IMR-90 (cell line): ENCODE measurements at regions not wholly inside any gene's neighbourhood (a gene's known extent, or its start where the extent isn't known, plus 50 kb on each side); places are given as distances from the start of the nearest gene placed in this dataset.

ENCODE experiments used
- ATAC-seq: fragments of 200-7000 bp; cut with Tn5 transposase; 2 replicates; pipeline ENCODE4 v1.9.1; 2020; ENCODE audit warnings: low read depth, mild to moderate bottlenecking, moderate library complexity
- BruUV-seq: library from RNA; stranded (reverse); fragments of 400-500 nt; replicated peaks from 2 replicates; lab custom pipeline; 2021; lab: Mats Ljungman, UMichigan
- CTCF ChIA-PET: fragments of 300-600 bp; formaldehyde crosslinking; extraction: SDS; loops from one replicate; lab custom pipeline; 2021; ENCODE audit warnings: antibody characterized with exemption; lab: Yijun Ruan, JAX
- POLR2A ChIA-PET: fragments of 300-600 bp; sonication (Branson Sonifier 250); formaldehyde crosslinking; loops from one replicate; lab custom pipeline; 2022; ENCODE audit warnings: antibody characterized with exemption; ENCODE audit not compliant: unreplicated experiment; lab: Charles Lee
- DNase-seq: peaks from one replicate; pipeline ENCODE4 v3.0.0; 2013
- H2AFZ ChIP-seq: replicated peaks from 2 replicates; pipeline ENCODE3; 2013; ENCODE audit warnings: low read length, mild to moderate bottlenecking; ENCODE audit not compliant: poor library complexity
- H2AK5ac ChIP-seq: 2 replicates; pipeline ENCODE4 v1.6.1; 2013; ENCODE audit warnings: low read depth, low read length, inconsistent platforms
- H2AK9ac ChIP-seq: replicated peaks from 2 replicates; pipeline ENCODE3; 2013; ENCODE audit warnings: mild to moderate bottlenecking, low read depth, low read length, moderate library complexity; ENCODE audit not compliant: poor library complexity
- H2BK120ac ChIP-seq: 2 replicates; pipeline ENCODE4 v1.6.1; 2013; ENCODE audit warnings: low read depth, low read length, inconsistent platforms
- H2BK15ac ChIP-seq: 3 replicates; pipeline ENCODE4 v1.6.1; 2013; ENCODE audit warnings: low read depth, low read length, inconsistent platforms
- H2BK20ac ChIP-seq: 2 replicates; pipeline ENCODE4 v1.6.1; 2013; ENCODE audit warnings: low read depth, mild to moderate bottlenecking, inconsistent platforms, low read length, moderate library complexity
- H2BK5ac ChIP-seq: 2 replicates; pipeline ENCODE4 v1.6.1; 2013; ENCODE audit warnings: mild to moderate bottlenecking, low read depth, low read length, inconsistent platforms; ENCODE audit not compliant: poor library complexity, severe bottlenecking
- H3K14ac ChIP-seq: replicated peaks from 2 replicates; pipeline ENCODE4 v1.6.1; 2013; ENCODE audit warnings: low read depth, low read length, inconsistent platforms
- H3K18ac ChIP-seq: 2 replicates; pipeline ENCODE4 v1.6.1; 2013; ENCODE audit warnings: low read depth, low read length, control low read depth
- H3K23ac ChIP-seq: 2 replicates; pipeline ENCODE4 v1.6.1; 2013; ENCODE audit warnings: low read depth, low read length, inconsistent platforms
- H3K27ac ChIP-seq: 2 replicates; pipeline ENCODE4 v1.5.1; 2013; ENCODE audit warnings: mild to moderate bottlenecking, control low read depth, low read length; ENCODE audit not compliant: insufficient read depth
- H3K27me3 ChIP-seq: 2 replicates; pipeline ENCODE4 v1.6.1; 2013; ENCODE audit warnings: low read length; ENCODE audit not compliant: control insufficient read depth, insufficient read depth
- H3K36me3 ChIP-seq: 2 replicates; pipeline ENCODE4 v1.6.1; 2013; ENCODE audit warnings: low read length, mixed read lengths; ENCODE audit not compliant: control insufficient read depth, insufficient read depth
- H3K4ac ChIP-seq: 2 replicates; pipeline ENCODE4 v1.6.1; 2013; ENCODE audit warnings: low read depth, low read length, inconsistent platforms
- H3K4me1 ChIP-seq: 2 replicates; pipeline ENCODE4 v1.6.1; 2013; ENCODE audit warnings: low read length, mixed read lengths; ENCODE audit not compliant: control insufficient read depth, insufficient read depth
- H3K4me2 ChIP-seq: 2 replicates; pipeline ENCODE4 v1.6.1; 2013; ENCODE audit warnings: low read depth, mild to moderate bottlenecking, control low read depth, low read length, moderate library complexity
- H3K4me3 ChIP-seq: 2 replicates; pipeline ENCODE4 v1.5.1; 2013; ENCODE audit warnings: low read depth, mild to moderate bottlenecking, control low read depth, low read length, moderate library complexity; ENCODE audit not compliant: insufficient read depth
- H3K56ac ChIP-seq: 2 replicates; pipeline ENCODE4 v1.6.1; 2013; ENCODE audit warnings: low read length, inconsistent platforms; ENCODE audit not compliant: insufficient read depth; ENCODE audit errors: extremely low read depth
- H3K79me1 ChIP-seq, 2 experiments: 2 replicates each; pipeline ENCODE4 v1.6.1; 2013; ENCODE audit warnings: low read length in 2 of 2, inconsistent platforms in 1 of 2, low read depth in 1 of 2
- H3K9ac ChIP-seq: 2 replicates; pipeline ENCODE4 v1.6.1; 2013; ENCODE audit warnings: low read depth, low read length, control low read depth
- H3K9me1 ChIP-seq: 2 replicates; pipeline ENCODE4 v1.6.1; 2013; ENCODE audit warnings: low read length, inconsistent platforms; ENCODE audit not compliant: insufficient read depth
- H3K9me3 ChIP-seq: 2 replicates; pipeline ENCODE4 v1.6.1; 2013; ENCODE audit warnings: low read length; ENCODE audit not compliant: control insufficient read depth, insufficient read depth
- H4K20me1 ChIP-seq: 2 replicates; pipeline ENCODE4 v1.6.1; 2013; ENCODE audit warnings: low read length, inconsistent platforms; ENCODE audit not compliant: insufficient read depth
- H4K5ac ChIP-seq: 2 replicates; pipeline ENCODE4 v1.6.1; 2013; ENCODE audit warnings: mild to moderate bottlenecking, low read depth, low read length, control low read depth
- H4K8ac ChIP-seq, 2 experiments: 2 replicates each; pipeline ENCODE4 v1.6.1; 2013; ENCODE audit warnings: low read depth in 2 of 2, low read length in 2 of 2, control low read depth in 1 of 2, inconsistent platforms in 1 of 2
- H4K91ac ChIP-seq: 2 replicates; pipeline ENCODE4 v1.6.1; 2013; ENCODE audit warnings: low read depth, low read length, inconsistent platforms; ENCODE audit not compliant: insufficient read depth
- BHLHE40 ChIP-seq: fragments of 150-350 bp; IDR thresholded peaks from 2 replicates; pipeline ENCODE4 v1.6.1; 2016; ENCODE audit warnings: mild to moderate bottlenecking, low read depth, low read length
- CHD1 ChIP-seq: IDR thresholded peaks from 2 replicates; pipeline ENCODE4 v1.6.1; 2012; ENCODE audit warnings: low read depth, low read length, improper control_type of control experiment
- NFE2L2 ChIP-seq: fragments of 150-350 bp; IDR thresholded peaks from 2 replicates; pipeline ENCODE4 v1.6.1; 2016; ENCODE audit warnings: low read depth, mild to moderate bottlenecking, low read length
- POLR2A ChIP-seq: IDR thresholded peaks from 2 replicates; pipeline ENCODE4 v1.6.1; 2012; ENCODE audit warnings: mild to moderate bottlenecking, low read depth, low read length
- RAD21 ChIP-seq: IDR thresholded peaks from 2 replicates; pipeline ENCODE4 v1.6.1; 2012; ENCODE audit warnings: low read length, improper control_type of control experiment
- WGBS, 2 experiments: methylation state at CpG; one replicate each; pipeline versions ENCODE4 v1.1.5 to v1.1.7; 2013; ENCODE audit warnings: missing lambda C conversion rate in 2 of 2; ENCODE audit not compliant: insufficient read length in 1 of 2; ENCODE audit errors: extremely low coverage in 2 of 2; 5-methylcytosine and 5-hydroxymethylcytosine counted together
- dilution Hi-C: fragments of 300-500 bp; cut with HindIII; formaldehyde crosslinking; loops from one replicate; pipeline ENCODE4 v1.14.3; 2018; ENCODE audit warnings: low sequenced_read_pairs; ENCODE audit not compliant: unreplicated experiment
- in situ Hi-C: fragments of 300-500 bp; cut with MboI; formaldehyde crosslinking; loops from 3 replicates; pipeline ENCODE4 v1.14.3; 2019; ENCODE audit warnings: low sequenced_read_pairs, inconsistent platforms, mixed read lengths
- intact Hi-C: fragments of 100-400 bp; cut with micrococcal nuclease; formaldehyde crosslinking; loops from 2 replicates; pipeline ENCODE4 v1.10.0; 2022
- TF ChIP-seq, protein P1 (sequence below): fragments of 150-350 bp; IDR thresholded peaks from 2 replicates; pipeline ENCODE4 v1.6.1; 2016; ENCODE audit warnings: low read depth, mild to moderate bottlenecking, low read length, moderate library complexity, borderline replicate concordance

DNA sequence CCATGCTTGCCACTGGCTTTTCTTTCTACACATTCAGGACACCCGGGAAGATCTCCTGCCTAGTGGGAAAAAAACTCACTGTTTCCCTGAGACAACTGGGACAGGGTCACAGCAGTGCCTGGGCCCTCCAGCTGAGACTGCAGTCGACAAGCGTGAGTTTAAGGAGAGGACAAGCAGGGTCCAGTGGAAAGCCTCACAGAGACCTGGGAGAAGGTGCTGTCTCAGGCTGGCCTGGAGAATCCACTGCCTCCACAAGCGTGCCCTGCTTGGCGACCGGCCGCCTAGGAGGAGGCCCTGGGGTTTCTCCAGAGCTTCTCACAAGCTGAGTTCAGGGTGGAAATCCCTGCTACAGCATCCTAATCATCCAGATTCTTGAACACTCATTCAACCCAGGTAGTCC lies 519.6 kb upstream of the RAB6C start:
- Histone ChIP-seq H4K91ac (no peak overlapping the region), H3K4me3 (no peak overlapping the region), H3K79me1 (no peaks in the 10 kb centered on the region), H3K9me1 (no peaks in the 10 kb centered on the region), H2BK20ac (no peak overlapping the region), H3K27me3 (no peaks in the 10 kb centered on the region), H2BK15ac (no peak overlapping the region), H4K20me1 (no peaks in the 10 kb centered on the region), H3K18ac (no peak overlapping the region), H3K9ac (no peak overlapping the region), H2AK5ac (no peak overlapping the region), H3K4ac (no peak overlapping the region), H3K14ac (no peak overlapping the region), H2AK9ac (no peak overlapping the region), H3K4me1 (no peaks in the 10 kb centered on the region), H3K23ac (no peak overlapping the region), H2BK120ac (no peak overlapping the region), H2BK5ac (no peak overlapping the region), H3K56ac (no peak overlapping the region), H3K36me3 (no peaks in the 10 kb centered on the region), H2AFZ (no peak overlapping the region), H3K4me2 (no peak overlapping the region), H4K5ac (no peak overlapping the region), H3K9me3 (peaks cover 58% of the 10 kb centered on the region), H3K27ac (no peak overlapping the region), H4K8ac (no peak overlapping the region)
- POLR2A ChIA-PET = no interaction called here
- intact Hi-C loops (no loop called here), dilution Hi-C loops (no loop called here), in situ Hi-C loops (no loop called here)
- WGBS, 2 experiments = 76% methylated on average over 2 of the region's 7 CpGs; no CpG with 5 or more reads in 1 of the 2 experiments
- BruUV-seq = no TSS peak
- no peak for DNase-seq
- CTCF ChIA-PET = no interaction called here
- no peak for ATAC-seq
- TF ChIP-seq NFE2L2 = no peak
- TF ChIP-seq, protein P1, sequence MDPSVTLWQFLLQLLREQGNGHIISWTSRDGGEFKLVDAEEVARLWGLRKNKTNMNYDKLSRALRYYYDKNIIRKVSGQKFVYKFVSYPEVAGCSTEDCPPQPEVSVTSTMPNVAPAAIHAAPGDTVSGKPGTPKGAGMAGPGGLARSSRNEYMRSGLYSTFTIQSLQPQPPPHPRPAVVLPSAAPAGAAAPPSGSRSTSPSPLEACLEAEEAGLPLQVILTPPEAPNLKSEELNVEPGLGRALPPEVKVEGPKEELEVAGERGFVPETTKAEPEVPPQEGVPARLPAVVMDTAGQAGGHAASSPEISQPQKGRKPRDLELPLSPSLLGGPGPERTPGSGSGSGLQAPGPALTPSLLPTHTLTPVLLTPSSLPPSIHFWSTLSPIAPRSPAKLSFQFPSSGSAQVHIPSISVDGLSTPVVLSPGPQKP = no peak
- TF ChIP-seq CHD1 = no peak
- TF ChIP-seq BHLHE40 = no peak
- no peak for TF ChIP-seq RAD21
- TF ChIP-seq POLR2A = no peak
